H9 (cell line): ENCODE measurements at regions not wholly inside any gene's neighbourhood (a gene's known extent, or its start where the extent isn't known, plus 50 kb on each side); places are given as distances from the start of the nearest gene placed in this dataset.

Experiments used
- DNase-seq: peaks from one replicate; pipeline ENCODE4 v3.0.0-alpha.2; 2017
- H2AFZ ChIP-seq: one replicate; pipeline ENCODE4 v1.6.1; 2013; ENCODE audit warnings: mild to moderate bottlenecking, low read length, control low read depth, moderate library complexity
- H2AK5ac ChIP-seq: 2 replicates; pipeline ENCODE4 v1.6.1; 2013; ENCODE audit warnings: low read length, control low read depth, mixed read lengths; ENCODE audit not compliant: insufficient read length
- H2BK120ac ChIP-seq: one replicate; pipeline ENCODE4 v1.6.1; 2013; ENCODE audit warnings: low read depth, mild to moderate bottlenecking, low read length, control low read depth, inconsistent platforms; ENCODE audit not compliant: poor library complexity, severe bottlenecking
- H2BK12ac ChIP-seq: 2 replicates; pipeline ENCODE4 v1.6.1; 2013; ENCODE audit warnings: low read length, control low read depth, mixed read lengths, low read depth; ENCODE audit not compliant: insufficient read length
- H2BK15ac ChIP-seq: 2 replicates; pipeline ENCODE4 v1.6.1; 2013; ENCODE audit warnings: low read depth, low read length, control low read depth
- H2BK20ac ChIP-seq: one replicate; pipeline ENCODE4 v1.6.1; 2013; ENCODE audit warnings: low read depth, mild to moderate bottlenecking, low read length, control low read depth, inconsistent platforms; ENCODE audit not compliant: poor library complexity, severe bottlenecking
- H2BK5ac ChIP-seq: 2 replicates; pipeline ENCODE4 v1.6.1; 2013; ENCODE audit warnings: low read length, control low read depth, mixed read lengths; ENCODE audit not compliant: insufficient read length
- H3K14ac ChIP-seq: 2 replicates; pipeline ENCODE4 v1.6.1; 2013; ENCODE audit warnings: low read length, control low read depth; ENCODE audit not compliant: insufficient read depth
- H3K18ac ChIP-seq: 2 replicates; pipeline ENCODE4 v1.6.1; 2013; ENCODE audit warnings: low read depth, mild to moderate bottlenecking, mixed read lengths, low read length, control low read depth; ENCODE audit not compliant: insufficient read length
- H3K23ac ChIP-seq: 2 replicates; pipeline ENCODE4 v1.6.1; 2013; ENCODE audit warnings: low read length, control low read depth, mixed read lengths, low read depth; ENCODE audit not compliant: insufficient read length
- H3K23me2 ChIP-seq: 2 replicates; pipeline ENCODE4 v1.6.1; 2013; ENCODE audit warnings: low read depth, mild to moderate bottlenecking, mixed read lengths, low read length, control low read depth; ENCODE audit not compliant: insufficient read length, poor library complexity, severe bottlenecking
- H3K27ac ChIP-seq: 2 replicates; pipeline ENCODE4 v1.5.1; 2013; ENCODE audit warnings: low read length, control low read depth, mixed read lengths, low read depth; ENCODE audit not compliant: insufficient read length
- H3K27me3 ChIP-seq: 2 replicates; pipeline ENCODE4 v1.6.1; 2013; ENCODE audit warnings: low read length, control low read depth, inconsistent platforms; ENCODE audit not compliant: insufficient read depth
- H3K4ac ChIP-seq: 2 replicates; pipeline ENCODE4 v1.6.1; 2013; ENCODE audit warnings: low read depth, mild to moderate bottlenecking, control low read depth, inconsistent platforms, low read length, moderate library complexity
- H3K4me1 ChIP-seq: 2 replicates; pipeline ENCODE4 v1.6.1; 2013; ENCODE audit warnings: low read length, control low read depth, inconsistent platforms; ENCODE audit not compliant: insufficient read depth
- H3K4me2 ChIP-seq: 2 replicates; pipeline ENCODE4 v1.6.1; 2013; ENCODE audit warnings: low read length, control low read depth, mixed read lengths; ENCODE audit not compliant: insufficient read length, insufficient read depth
- H3K56ac ChIP-seq: 2 replicates; pipeline ENCODE4 v1.6.1; 2013; ENCODE audit warnings: low read depth, mild to moderate bottlenecking, mixed read lengths, low read length, control low read depth; ENCODE audit not compliant: insufficient read length
- H3K79me1 ChIP-seq: 2 replicates; pipeline ENCODE4 v1.6.1; 2013; ENCODE audit warnings: low read depth, mild to moderate bottlenecking, moderate library complexity, low read length, control low read depth, inconsistent platforms; ENCODE audit not compliant: insufficient read depth, poor library complexity, severe bottlenecking
- H3K79me2 ChIP-seq: 2 replicates; pipeline ENCODE4 v1.6.1; 2013; ENCODE audit warnings: low read length, control low read depth, inconsistent platforms; ENCODE audit not compliant: insufficient read depth
- H3K9ac ChIP-seq: 2 replicates; pipeline ENCODE4 v1.6.1; 2013; ENCODE audit warnings: low read length, control low read depth, mixed read lengths; ENCODE audit not compliant: insufficient read length; ENCODE audit errors: extremely low read depth
- H3K9me3 ChIP-seq: one replicate; pipeline ENCODE4 v1.6.1; 2013; ENCODE audit warnings: low read depth, low read length, inconsistent platforms; ENCODE audit not compliant: control insufficient read depth
- H3T11ph ChIP-seq: one replicate; pipeline ENCODE4 v1.6.1; 2013; ENCODE audit warnings: mild to moderate bottlenecking, low read length, control low read depth, inconsistent platforms
- H4K20me1 ChIP-seq: one replicate; pipeline ENCODE4 v1.6.1; 2013; ENCODE audit not compliant: control insufficient read depth, insufficient read length, insufficient read depth
- H4K5ac ChIP-seq: 2 replicates; pipeline ENCODE4 v1.6.1; 2013; ENCODE audit warnings: low read depth, mild to moderate bottlenecking, mixed read lengths, low read length, control low read depth; ENCODE audit not compliant: insufficient read length
- H4K8ac ChIP-seq: replicated peaks from 2 replicates; pipeline ENCODE4 v1.6.1; 2013; ENCODE audit warnings: low read length, control low read depth, mixed read lengths, low read depth; ENCODE audit not compliant: insufficient read length
- H4K91ac ChIP-seq: 2 replicates; pipeline ENCODE4 v1.6.1; 2013; ENCODE audit warnings: low read depth, mild to moderate bottlenecking, moderate library complexity, mixed read lengths, low read length, control low read depth; ENCODE audit not compliant: insufficient read length
- H3K27ac Mint-ChIP-seq, 3 experiments: 2 replicates in 2 of 3; 3 replicates in 1 of 3; pipeline ENCODE4 v1.8.0; 2020 to 2021; ENCODE audit warnings: mixed read lengths in 3 of 3, mild to moderate bottlenecking in 1 of 3, moderate library complexity in 1 of 3
- H3K27me3 Mint-ChIP-seq: 2 replicates; pipeline ENCODE4 v1.8.0; 2021; ENCODE audit warnings: low read depth, mild to moderate bottlenecking, moderate library complexity, mixed read lengths
- H3K36me3 Mint-ChIP-seq, 3 experiments: 2 replicates in 2 of 3; 3 replicates in 1 of 3; pipeline ENCODE4 v1.8.0; 2020 to 2021; ENCODE audit warnings: low read depth in 3 of 3, mixed read lengths in 3 of 3; ENCODE audit not compliant: insufficient read depth in 1 of 3
- H3K4me1 Mint-ChIP-seq, 2 experiments: 2 replicates each; pipeline ENCODE4 v1.8.0; 2020; ENCODE audit warnings: mixed read lengths in 2 of 2
- H3K4me3 Mint-ChIP-seq, 2 experiments: 2 replicates in 1 of 2; 3 replicates in 1 of 2; pipeline ENCODE4 v1.8.0; 2020 to 2021; ENCODE audit warnings: mild to moderate bottlenecking in 2 of 2, mixed read lengths in 2 of 2, moderate library complexity in 1 of 2
- H3K9me3 Mint-ChIP-seq, 2 experiments: 2 replicates in 1 of 2; 3 replicates in 1 of 2; pipeline ENCODE4 v1.8.0; 2020; ENCODE audit warnings: mild to moderate bottlenecking in 2 of 2, mixed read lengths in 2 of 2, moderate library complexity in 1 of 2
- CTCF ChIP-seq: fragments of 200-600 bp; sonication (generic); conservative IDR thresholded peaks from 3 replicates; pipeline ENCODE4 v1.8.0; 2021; ENCODE audit warnings: antibody characterized with exemption, mild to moderate bottlenecking
- WGBS: extraction: QIAGEN DNeasy Blood & Tissue Kit; methylation state at CpG from one replicate; pipeline ENCODE4 v1.1.7; 2013; ENCODE audit warnings: missing lambda C conversion rate, low lambda C conversion rate, mixed read lengths; ENCODE audit not compliant: insufficient read length; ENCODE audit errors: extremely low coverage; 5-methylcytosine and 5-hydroxymethylcytosine counted together

GRCh38 chr16:54739381-54739780, 191.3 kb upstream of the IRX5 start:
- Histone ChIP-seq H2BK20ac (no peak overlapping the region), H3K4me1 (no peaks in the 10 kb centered on the region), H2AK5ac (no peak overlapping the region), H3K23me2 (no peaks in the 10 kb centered on the region), H3K4me2 (no peak overlapping the region), H2BK15ac (no peak overlapping the region), H3K9me3 (no peaks in the 10 kb centered on the region), H4K20me1 (no peaks in the 10 kb centered on the region), H3K27me3 (no peaks in the 10 kb centered on the region), H2BK12ac (no peak overlapping the region), H3K79me1 (no peaks in the 10 kb centered on the region), H3K56ac (no peak overlapping the region), H2BK5ac (no peak overlapping the region), H3K14ac (no peak overlapping the region), H3K23ac (no peak overlapping the region), H4K5ac (no peak overlapping the region), H3K79me2 (no peaks in the 10 kb centered on the region), H3T11ph (no peak overlapping the region), H4K8ac (no peak overlapping the region), H2BK120ac (no peak overlapping the region), H4K91ac (no peak overlapping the region), H3K27ac (no peak overlapping the region), H2AFZ (no peak overlapping the region), H3K18ac (no peak overlapping the region), H3K4ac (no peak overlapping the region), H3K9ac (no peak overlapping the region)
- no peak overlapping the region for H3K27ac Mint-ChIP-seq
- no peak for TF ChIP-seq CTCF
- no peak overlapping the region for H3K4me3 Mint-ChIP-seq
- no peaks in the 10 kb centered on the region; a peak in 1 of 4 replicates for H3K4me1 Mint-ChIP-seq
- no peaks in the 10 kb centered on the region for H3K36me3 Mint-ChIP-seq
- H3K27me3 Mint-ChIP-seq: no peaks in the 10 kb centered on the region; the same call in 1 of the 2 replicates
- no peaks in the 10 kb centered on the region for H3K9me3 Mint-ChIP-seq
- WGBS: no CpG with 5 or more reads among the region's 4 CpGs
- DNase-seq: no peak
